H9 (cell line): ENCODE measurements at regions not wholly inside any gene's neighbourhood (a gene's known extent, or its start where the extent isn't known, plus 50 kb on each side); places are given as distances from the start of the nearest gene placed in this dataset.
"Not testable (repeated sequence)": the region's sequence is repeated elsewhere in the genome, so short reads cannot be mapped to it uniquely, and the experiment has no call there.

Source experiments
- DNase-seq: peaks from one replicate; pipeline ENCODE4 v3.0.0-alpha.2; 2017
- H2AFZ ChIP-seq: one replicate; pipeline ENCODE4 v1.6.1; 2013; ENCODE audit warnings: mild to moderate bottlenecking, low read length, control low read depth, moderate library complexity
- H2AK5ac ChIP-seq: 2 replicates; pipeline ENCODE4 v1.6.1; 2013; ENCODE audit warnings: low read length, control low read depth, mixed read lengths; ENCODE audit not compliant: insufficient read length
- H2BK120ac ChIP-seq: one replicate; pipeline ENCODE4 v1.6.1; 2013; ENCODE audit warnings: low read depth, mild to moderate bottlenecking, low read length, control low read depth, inconsistent platforms; ENCODE audit not compliant: poor library complexity, severe bottlenecking
- H2BK12ac ChIP-seq: 2 replicates; pipeline ENCODE4 v1.6.1; 2013; ENCODE audit warnings: low read length, control low read depth, mixed read lengths, low read depth; ENCODE audit not compliant: insufficient read length
- H2BK15ac ChIP-seq: 2 replicates; pipeline ENCODE4 v1.6.1; 2013; ENCODE audit warnings: low read depth, low read length, control low read depth
- H2BK20ac ChIP-seq: one replicate; pipeline ENCODE4 v1.6.1; 2013; ENCODE audit warnings: low read depth, mild to moderate bottlenecking, low read length, control low read depth, inconsistent platforms; ENCODE audit not compliant: poor library complexity, severe bottlenecking
- H2BK5ac ChIP-seq: 2 replicates; pipeline ENCODE4 v1.6.1; 2013; ENCODE audit warnings: low read length, control low read depth, mixed read lengths; ENCODE audit not compliant: insufficient read length
- H3K14ac ChIP-seq: 2 replicates; pipeline ENCODE4 v1.6.1; 2013; ENCODE audit warnings: low read length, control low read depth; ENCODE audit not compliant: insufficient read depth
- H3K18ac ChIP-seq: 2 replicates; pipeline ENCODE4 v1.6.1; 2013; ENCODE audit warnings: low read depth, mild to moderate bottlenecking, mixed read lengths, low read length, control low read depth; ENCODE audit not compliant: insufficient read length
- H3K23ac ChIP-seq: 2 replicates; pipeline ENCODE4 v1.6.1; 2013; ENCODE audit warnings: low read length, control low read depth, mixed read lengths, low read depth; ENCODE audit not compliant: insufficient read length
- H3K23me2 ChIP-seq: 2 replicates; pipeline ENCODE4 v1.6.1; 2013; ENCODE audit warnings: low read depth, mild to moderate bottlenecking, mixed read lengths, low read length, control low read depth; ENCODE audit not compliant: insufficient read length, poor library complexity, severe bottlenecking
- H3K27ac ChIP-seq: 2 replicates; pipeline ENCODE4 v1.5.1; 2013; ENCODE audit warnings: low read length, control low read depth, mixed read lengths, low read depth; ENCODE audit not compliant: insufficient read length
- H3K27me3 ChIP-seq: 2 replicates; pipeline ENCODE4 v1.6.1; 2013; ENCODE audit warnings: low read length, control low read depth, inconsistent platforms; ENCODE audit not compliant: insufficient read depth
- H3K4ac ChIP-seq: 2 replicates; pipeline ENCODE4 v1.6.1; 2013; ENCODE audit warnings: low read depth, mild to moderate bottlenecking, control low read depth, inconsistent platforms, low read length, moderate library complexity
- H3K4me1 ChIP-seq: 2 replicates; pipeline ENCODE4 v1.6.1; 2013; ENCODE audit warnings: low read length, control low read depth, inconsistent platforms; ENCODE audit not compliant: insufficient read depth
- H3K4me2 ChIP-seq: 2 replicates; pipeline ENCODE4 v1.6.1; 2013; ENCODE audit warnings: low read length, control low read depth, mixed read lengths; ENCODE audit not compliant: insufficient read length, insufficient read depth
- H3K56ac ChIP-seq: 2 replicates; pipeline ENCODE4 v1.6.1; 2013; ENCODE audit warnings: low read depth, mild to moderate bottlenecking, mixed read lengths, low read length, control low read depth; ENCODE audit not compliant: insufficient read length
- H3K79me1 ChIP-seq: 2 replicates; pipeline ENCODE4 v1.6.1; 2013; ENCODE audit warnings: low read depth, mild to moderate bottlenecking, moderate library complexity, low read length, control low read depth, inconsistent platforms; ENCODE audit not compliant: insufficient read depth, poor library complexity, severe bottlenecking
- H3K79me2 ChIP-seq: 2 replicates; pipeline ENCODE4 v1.6.1; 2013; ENCODE audit warnings: low read length, control low read depth, inconsistent platforms; ENCODE audit not compliant: insufficient read depth
- H3K9ac ChIP-seq: 2 replicates; pipeline ENCODE4 v1.6.1; 2013; ENCODE audit warnings: low read length, control low read depth, mixed read lengths; ENCODE audit not compliant: insufficient read length; ENCODE audit errors: extremely low read depth
- H3K9me3 ChIP-seq: one replicate; pipeline ENCODE4 v1.6.1; 2013; ENCODE audit warnings: low read depth, low read length, inconsistent platforms; ENCODE audit not compliant: control insufficient read depth
- H3T11ph ChIP-seq: one replicate; pipeline ENCODE4 v1.6.1; 2013; ENCODE audit warnings: mild to moderate bottlenecking, low read length, control low read depth, inconsistent platforms
- H4K20me1 ChIP-seq: one replicate; pipeline ENCODE4 v1.6.1; 2013; ENCODE audit not compliant: control insufficient read depth, insufficient read length, insufficient read depth
- H4K5ac ChIP-seq: 2 replicates; pipeline ENCODE4 v1.6.1; 2013; ENCODE audit warnings: low read depth, mild to moderate bottlenecking, mixed read lengths, low read length, control low read depth; ENCODE audit not compliant: insufficient read length
- H4K8ac ChIP-seq: replicated peaks from 2 replicates; pipeline ENCODE4 v1.6.1; 2013; ENCODE audit warnings: low read length, control low read depth, mixed read lengths, low read depth; ENCODE audit not compliant: insufficient read length
- H4K91ac ChIP-seq: 2 replicates; pipeline ENCODE4 v1.6.1; 2013; ENCODE audit warnings: low read depth, mild to moderate bottlenecking, moderate library complexity, mixed read lengths, low read length, control low read depth; ENCODE audit not compliant: insufficient read length
- H3K27ac Mint-ChIP-seq, 3 experiments: 2 replicates in 2 of 3; 3 replicates in 1 of 3; pipeline ENCODE4 v1.8.0; 2020 to 2021; ENCODE audit warnings: mixed read lengths in 3 of 3, mild to moderate bottlenecking in 1 of 3, moderate library complexity in 1 of 3
- H3K27me3 Mint-ChIP-seq: 2 replicates; pipeline ENCODE4 v1.8.0; 2021; ENCODE audit warnings: low read depth, mild to moderate bottlenecking, moderate library complexity, mixed read lengths
- H3K36me3 Mint-ChIP-seq, 3 experiments: 2 replicates in 2 of 3; 3 replicates in 1 of 3; pipeline ENCODE4 v1.8.0; 2020 to 2021; ENCODE audit warnings: low read depth in 3 of 3, mixed read lengths in 3 of 3; ENCODE audit not compliant: insufficient read depth in 1 of 3
- H3K4me1 Mint-ChIP-seq, 2 experiments: 2 replicates each; pipeline ENCODE4 v1.8.0; 2020; ENCODE audit warnings: mixed read lengths in 2 of 2
- H3K4me3 Mint-ChIP-seq, 2 experiments: 2 replicates in 1 of 2; 3 replicates in 1 of 2; pipeline ENCODE4 v1.8.0; 2020 to 2021; ENCODE audit warnings: mild to moderate bottlenecking in 2 of 2, mixed read lengths in 2 of 2, moderate library complexity in 1 of 2
- H3K9me3 Mint-ChIP-seq, 2 experiments: 2 replicates in 1 of 2; 3 replicates in 1 of 2; pipeline ENCODE4 v1.8.0; 2020; ENCODE audit warnings: mild to moderate bottlenecking in 2 of 2, mixed read lengths in 2 of 2, moderate library complexity in 1 of 2
- WGBS: extraction: QIAGEN DNeasy Blood & Tissue Kit; methylation state at CpG from one replicate; pipeline ENCODE4 v1.1.7; 2013; ENCODE audit warnings: missing lambda C conversion rate, low lambda C conversion rate, mixed read lengths; ENCODE audit not compliant: insufficient read length; ENCODE audit errors: extremely low coverage; 5-methylcytosine and 5-hydroxymethylcytosine counted together

GRCh38 chr15:20304282-20305014 is 237.2 kb downstream of the GOLGA6L6 start:
- H3K9me3 ChIP-seq: peaks cover 87% of the 10 kb centered on the region
- H3K27ac Mint-ChIP-seq, H3K4ac ChIP-seq, H3K4me3 Mint-ChIP-seq, H3K23me2 ChIP-seq, H3T11ph ChIP-seq, H3K18ac ChIP-seq, H2BK5ac ChIP-seq, H3K27me3 ChIP-seq, H3K56ac ChIP-seq, H3K9ac ChIP-seq, H4K91ac ChIP-seq, H2BK12ac ChIP-seq, H3K4me2 ChIP-seq, H2BK15ac ChIP-seq, H3K23ac ChIP-seq, H2AK5ac ChIP-seq, H4K5ac ChIP-seq, H3K27ac ChIP-seq, H4K20me1 ChIP-seq, H2BK120ac ChIP-seq, H3K4me1 ChIP-seq, H2BK20ac ChIP-seq, H3K79me2 ChIP-seq, H4K8ac ChIP-seq, H3K79me1 ChIP-seq, H2AFZ ChIP-seq, H3K4me1 Mint-ChIP-seq, H3K14ac ChIP-seq: not testable (repeated sequence)
- peak; percentile 25 for DNase-seq
- Mint-ChIP-seq H3K27me3 (peaks cover 12% of the 10 kb centered on the region), H3K36me3 (peaks cover 29 to 59% (median 36%) of the 10 kb centered on the region in 3 experiments; a peak in 6 of 7 replicates), H3K9me3 (peaks cover 74 to 77% of the 10 kb centered on the region in 2 experiments)
- no CpG with 5 or more reads among the region's 10 CpGs for WGBS

- H3K27ac ChIP-seq, H4K5ac ChIP-seq, H3K4me2 ChIP-seq, H2BK120ac ChIP-seq, H2AFZ ChIP-seq, H4K91ac ChIP-seq, H2AK5ac ChIP-seq, H2BK12ac ChIP-seq, H3K27ac Mint-ChIP-seq, H3K4me1 Mint-ChIP-seq, H3K4me1 ChIP-seq, H3K79me1 ChIP-seq, H3K14ac ChIP-seq, H3K4me3 Mint-ChIP-seq, H3K18ac ChIP-seq, H3K4ac ChIP-seq, H3K27me3 ChIP-seq, H3K56ac ChIP-seq, H3K23ac ChIP-seq, DNase-seq, H2BK5ac ChIP-seq, H3T11ph ChIP-seq, H4K8ac ChIP-seq, H4K20me1 ChIP-seq, H3K79me2 ChIP-seq, H2BK15ac ChIP-seq, H3K23me2 ChIP-seq, H3K9ac ChIP-seq, H2BK20ac ChIP-seq: not testable (repeated sequence)
- WGBS: no CpG with 5 or more reads among the region's 4 CpGs
- peaks cover 90% of the 10 kb centered on the region for H3K9me3 ChIP-seq
- Mint-ChIP-seq H3K9me3 (peaks cover 83 to 86% of the 10 kb centered on the region in 2 experiments), H3K27me3 (peaks cover 12% of the 10 kb centered on the region), H3K36me3 (peaks cover 29 to 65% (median 38%) of the 10 kb centered on the region in 3 experiments; a peak in 6 of 7 replicates)
Measured at GRCh38 chr15:20303248-20304171, 238.1 kb downstream of the GOLGA6L6 start.
